ENCODE measurements at regions not wholly inside any gene's neighbourhood (a gene's known extent, or its start where the extent isn't known, plus 50 kb on each side); places are given as distances from the start of the nearest gene placed in this dataset.

- no peaks in the 10 kb centered on the region for H4K20me1 ChIP-seq (ENCODE audit: insufficient read depth)
- CTCF ChIA-PET = no interaction called here
- no peaks in the 10 kb centered on the region for H3K9me2 ChIP-seq
- H2AFZ ChIP-seq (ENCODE audit: low read depth) = no peak overlapping the region
- H3K27me3 ChIP-seq (ENCODE audit: insufficient read depth) = no peaks in the 10 kb centered on the region
- TF ChIP-seq FOSL2 (IDR thresholded peaks at IDR 0.05; ENCODE audit: borderline replicate concordance, low read depth) (no peak), MEF2A (IDR thresholded peaks at IDR 0.05; ENCODE audit: borderline replicate concordance, low read depth) (no peak), YY1 (IDR thresholded peaks at IDR 0.05; ENCODE audit: low read depth) (no peak), USF1 (IDR thresholded peaks at IDR 0.05; ENCODE audit: borderline replicate concordance, low read depth) (no peak), NFIC (IDR thresholded peaks at IDR 0.05; ENCODE audit: borderline replicate concordance) (no peak), SMC3 (IDR thresholded peaks at IDR 0.05; ENCODE audit: low read depth, low read length) (no peak), GATA2 (CRISPR knock-in tag; IDR thresholded peaks at IDR 0.05) (no peak), RAD21 (IDR thresholded peaks at IDR 0.05; ENCODE audit: low read length) (no peak), ZBTB33 (IDR thresholded peaks at IDR 0.05; ENCODE audit: borderline replicate concordance, low read depth) (no peak), EZH2phosphoT487 (IDR thresholded peaks at IDR 0.05; ENCODE audit: borderline replicate concordance, low read depth) (no peak), NRF1 (IDR thresholded peaks at IDR 0.05; ENCODE audit: low read depth, low read length) (no peak), MAX (IDR thresholded peaks at IDR 0.05; ENCODE audit: low read depth) (no peak), USF2 (IDR thresholded peaks at IDR 0.05; ENCODE audit: borderline replicate concordance, low read depth, low read length) (no peak), TEAD4 (IDR thresholded peaks at IDR 0.05; ENCODE audit: borderline replicate concordance, insufficient read depth) (no peak), FOXJ3 (CRISPR knock-in tag; IDR thresholded peaks at IDR 0.05) (no peak), RFX5 (IDR thresholded peaks at IDR 0.05; ENCODE audit: low read length) (no peak), SIN3A (IDR thresholded peaks at IDR 0.05; ENCODE audit: borderline replicate concordance, low read depth, low read length) (no peak), ELF1 (IDR thresholded peaks at IDR 0.05) (no peak), FOXM1 (IDR thresholded peaks at IDR 0.05; ENCODE audit: low read depth) (no peak), GABPA (IDR thresholded peaks at IDR 0.05; ENCODE audit: low read depth) (no peak)
- H3K4me2 ChIP-seq = no peak overlapping the region
- POLR2A ChIA-PET = no interaction called here
- H3K9ac ChIP-seq = no peak overlapping the region
- no peaks in the 10 kb centered on the region for H3K36me3 ChIP-seq (replicated peaks in 1 of 2; ENCODE audit: control insufficient read depth in 1 of 2, insufficient read depth in 2 of 2, low read length in 1 of 2)
- H3K79me2 ChIP-seq (ENCODE audit: insufficient read depth) = no peaks in the 10 kb centered on the region
- no peak for DNase-seq
- H3K27ac ChIP-seq (ENCODE audit: low read depth in 2 of 2, low read length in 1 of 2) = no peak overlapping the region
- H3K9me3 ChIP-seq = no peaks in the 10 kb centered on the region
- no peak overlapping the region for H3K4me3 ChIP-seq (ENCODE audit: low read depth in 2 of 2, low read length in 1 of 2)
- no peaks in the 10 kb centered on the region for H3K4me1 ChIP-seq (ENCODE audit: control insufficient read depth in 1 of 2, insufficient read depth in 2 of 2, low read depth in 1 of 2, low read length in 1 of 2)
- 42% methylated on average over 2 of the region's 2 CpGs for WGBS (ENCODE audit: low lambda C conversion rate)
- H3F3A ChIP-seq (replicated peaks; ENCODE audit: insufficient read depth) = no peaks in the 10 kb centered on the region
Measured at GRCh38 chr10:62511656-62512055, 137.5 kb downstream of the ZNF365 start.

All from SK-N-SH (cell line).